ENCODE measurements at regions not wholly inside any gene's neighbourhood (a gene's known extent, or its start where the extent isn't known, plus 50 kb on each side); places are given as distances from the start of the nearest gene placed in this dataset.
A peak's percentile ranks its signal among the peaks of the same experiment; 100 is the strongest.

- 48% methylated on average over 22 of the region's 24 CpGs for WGBS (ENCODE audit: insufficient coverage)
- peaks cover 44% of the 10 kb centered on the region for H3K4me1 ChIP-seq (ENCODE audit: control insufficient read depth, insufficient read depth, low read length)
- no peak overlapping the region for H3K4me3 ChIP-seq (ENCODE audit: low read length)
- peaks cover 2% of the 10 kb centered on the region for H3K27me3 ChIP-seq (ENCODE audit: control insufficient read depth, insufficient read depth, low read length)
- H3K27ac ChIP-seq (ENCODE audit: low read length) = no peak overlapping the region
- no peak for DNase-seq
- H3K36me3 ChIP-seq (ENCODE audit: control insufficient read depth, insufficient read depth, low read length) = no peaks in the 10 kb centered on the region
- no peaks in the 10 kb centered on the region for H3K9me3 ChIP-seq (replicated peaks; ENCODE audit: control insufficient read depth, low read depth, low read length)
These were observed 55.6 kb upstream of the ADRA2C start for GRCh38 chr4:3710451-3711182.

GRCh38 chr4:3709846-3710441, 56.2 kb upstream of the ADRA2C start:
- H3K36me3 ChIP-seq (ENCODE audit: control insufficient read depth, insufficient read depth, low read length) = no peaks in the 10 kb centered on the region
- H3K4me1 ChIP-seq (ENCODE audit: control insufficient read depth, insufficient read depth, low read length) = peaks cover 37% of the 10 kb centered on the region
- no peak overlapping the region for H3K27ac ChIP-seq (ENCODE audit: low read length)
- WGBS (ENCODE audit: insufficient coverage) = 84% methylated on average over 18 of the region's 18 CpGs
- no peaks in the 10 kb centered on the region for H3K27me3 ChIP-seq (ENCODE audit: control insufficient read depth, insufficient read depth, low read length)
- DNase-seq = no peak
- H3K9me3 ChIP-seq (replicated peaks; ENCODE audit: control insufficient read depth, low read depth, low read length) = no peaks in the 10 kb centered on the region
- no peak overlapping the region for H3K4me3 ChIP-seq (ENCODE audit: low read length)

GRCh38 chr4:3709061-3709845, 56.9 kb upstream of the ADRA2C start:
- peaks cover 37% of the 10 kb centered on the region for H3K4me1 ChIP-seq (ENCODE audit: control insufficient read depth, insufficient read depth, low read length)
- H3K27ac ChIP-seq (ENCODE audit: low read length) = no peak overlapping the region
- no peak for DNase-seq
- no peaks in the 10 kb centered on the region for H3K9me3 ChIP-seq (replicated peaks; ENCODE audit: control insufficient read depth, low read depth, low read length)
- H3K4me3 ChIP-seq (ENCODE audit: low read length) = no peak overlapping the region
- no peaks in the 10 kb centered on the region for H3K36me3 ChIP-seq (ENCODE audit: control insufficient read depth, insufficient read depth, low read length)
- peaks cover 6% of the 10 kb centered on the region for H3K27me3 ChIP-seq (ENCODE audit: control insufficient read depth, insufficient read depth, low read length)
- 93% methylated on average over 10 of the region's 14 CpGs for WGBS (ENCODE audit: insufficient coverage)

- Histone ChIP-seq H3K9me3 (replicated peaks; ENCODE audit: control insufficient read depth, low read depth, low read length) (no peaks in the 10 kb centered on the region), H3K4me3 (ENCODE audit: low read length) (no peak overlapping the region), H3K27ac (ENCODE audit: low read length) (no peak overlapping the region), H3K36me3 (ENCODE audit: control insufficient read depth, insufficient read depth, low read length) (no peaks in the 10 kb centered on the region), H3K4me1 (ENCODE audit: control insufficient read depth, insufficient read depth, low read length) (peaks cover 41% of the 10 kb centered on the region), H3K27me3 (ENCODE audit: control insufficient read depth, insufficient read depth, low read length) (peaks cover 12% of the 10 kb centered on the region)
- WGBS (ENCODE audit: insufficient coverage) = 90% methylated on average over 7 of the region's 8 CpGs
- DNase-seq = no peak
These were observed 57.6 kb upstream of the ADRA2C start for GRCh38 chr4:3708611-3709010.

- Histone ChIP-seq H3K9me3 (replicated peaks; ENCODE audit: control insufficient read depth, low read depth, low read length) (no peaks in the 10 kb centered on the region), H3K27ac (ENCODE audit: low read length) (peak overlapping the region; percentile 74), H3K27me3 (ENCODE audit: control insufficient read depth, insufficient read depth, low read length) (peaks cover 17% of the 10 kb centered on the region), H3K36me3 (ENCODE audit: control insufficient read depth, insufficient read depth, low read length) (no peaks in the 10 kb centered on the region), H3K4me1 (ENCODE audit: control insufficient read depth, insufficient read depth, low read length) (peaks cover 43% of the 10 kb centered on the region), H3K4me3 (ENCODE audit: low read length) (no peak overlapping the region)
- 31% methylated on average over 5 of the region's 14 CpGs for WGBS (ENCODE audit: insufficient coverage)
- DNase-seq = peak; percentile 77
These were observed 58.1 kb upstream of the ADRA2C start for GRCh38 chr4:3708103-3708510.

- Histone ChIP-seq H3K36me3 (ENCODE audit: control insufficient read depth, insufficient read depth, low read length) (no peaks in the 10 kb centered on the region), H3K4me1 (ENCODE audit: control insufficient read depth, insufficient read depth, low read length) (peaks cover 43% of the 10 kb centered on the region), H3K9me3 (replicated peaks; ENCODE audit: control insufficient read depth, low read depth, low read length) (no peaks in the 10 kb centered on the region), H3K27ac (ENCODE audit: low read length) (peak overlapping the region; percentile 74), H3K27me3 (ENCODE audit: control insufficient read depth, insufficient read depth, low read length) (peaks cover 23% of the 10 kb centered on the region), H3K4me3 (ENCODE audit: low read length) (no peak overlapping the region)
- peak; percentile 65 for DNase-seq
- 54% methylated on average over 14 of the region's 17 CpGs for WGBS (ENCODE audit: insufficient coverage)
These were observed 58.6 kb upstream of the ADRA2C start for GRCh38 chr4:3707423-3708102.

GRCh38 chr4:3706565-3707422, 59.4 kb upstream of the ADRA2C start:
- WGBS (ENCODE audit: insufficient coverage) = 85% methylated on average over 10 of the region's 15 CpGs
- DNase-seq = no peak
- peaks cover 43% of the 10 kb centered on the region for H3K4me1 ChIP-seq (ENCODE audit: control insufficient read depth, insufficient read depth, low read length)
- H3K4me3 ChIP-seq (ENCODE audit: low read length) = no peak overlapping the region
- H3K36me3 ChIP-seq (ENCODE audit: control insufficient read depth, insufficient read depth, low read length) = no peaks in the 10 kb centered on the region
- H3K27ac ChIP-seq (ENCODE audit: low read length) = peak overlapping the region; percentile 74
- H3K27me3 ChIP-seq (ENCODE audit: control insufficient read depth, insufficient read depth, low read length) = peaks cover 29% of the 10 kb centered on the region
- no peaks in the 10 kb centered on the region for H3K9me3 ChIP-seq (replicated peaks; ENCODE audit: control insufficient read depth, low read depth, low read length)

GRCh38 chr4:3706111-3706511, 60.1 kb upstream of the ADRA2C start:
- Histone ChIP-seq H3K27me3 (ENCODE audit: control insufficient read depth, insufficient read depth, low read length) (peaks cover 36% of the 10 kb centered on the region), H3K36me3 (ENCODE audit: control insufficient read depth, insufficient read depth, low read length) (no peaks in the 10 kb centered on the region), H3K4me3 (ENCODE audit: low read length) (no peak overlapping the region), H3K27ac (ENCODE audit: low read length) (no peak overlapping the region), H3K9me3 (replicated peaks; ENCODE audit: control insufficient read depth, low read depth, low read length) (no peaks in the 10 kb centered on the region), H3K4me1 (ENCODE audit: control insufficient read depth, insufficient read depth, low read length) (peaks cover 48% of the 10 kb centered on the region)
- WGBS (ENCODE audit: insufficient coverage) = 76% methylated on average over 10 of the region's 10 CpGs
- no peak for DNase-seq

GRCh38 chr4:3705236-3705987, 60.8 kb upstream of the ADRA2C start:
- Histone ChIP-seq H3K4me1 (ENCODE audit: control insufficient read depth, insufficient read depth, low read length) (peaks cover 43% of the 10 kb centered on the region), H3K27me3 (ENCODE audit: control insufficient read depth, insufficient read depth, low read length) (peaks cover 39% of the 10 kb centered on the region), H3K4me3 (ENCODE audit: low read length) (no peak overlapping the region), H3K27ac (ENCODE audit: low read length) (no peak overlapping the region), H3K36me3 (ENCODE audit: control insufficient read depth, insufficient read depth, low read length) (no peaks in the 10 kb centered on the region), H3K9me3 (replicated peaks; ENCODE audit: control insufficient read depth, low read depth, low read length) (no peaks in the 10 kb centered on the region)
- DNase-seq = no peak
- WGBS (ENCODE audit: insufficient coverage) = 74% methylated on average over 18 of the region's 20 CpGs
